OCI-LY3 (cell line): ENCODE measurements at regions not wholly inside any gene's neighbourhood (a gene's known extent, or its start where the extent isn't known, plus 50 kb on each side); places are given as distances from the start of the nearest gene placed in this dataset.

ENCODE experiments used
- H2AFZ ChIP-seq: fragments of 200-600, 300-600 bp; shearing (Covaris generic); 2 replicates; pipeline ENCODE4 v1.6.0; 2014; ENCODE audit warnings: antibody characterized with exemption, low read depth, low read length
- H3K27ac ChIP-seq: fragments of 200-600, 300-600 bp; sonication (generic); 2 replicates; pipeline ENCODE4 v1.5.1; 2014; ENCODE audit warnings: mild to moderate bottlenecking, low read length, moderate library complexity, mixed read lengths
- H3K27me3 ChIP-seq: fragments of 200-600, 300-600 bp; sonication (generic); 2 replicates; pipeline ENCODE4 v1.6.1; 2014; ENCODE audit warnings: low read depth, low read length, mixed read lengths
- H3K36me3 ChIP-seq: fragments of 200-600, 300-600 bp; sonication (generic); replicated peaks from 2 replicates; pipeline ENCODE3; 2014; ENCODE audit warnings: low read depth, low read length, mixed read lengths
- H3K4me1 ChIP-seq: fragments of 300-600, 200-600 bp; sonication (generic); 2 replicates; pipeline ENCODE4 v1.6.1; 2014; ENCODE audit warnings: low read length, mixed read lengths
- H3K4me2 ChIP-seq: fragments of 200-600, 300-600 bp; sonication (generic); 2 replicates; pipeline ENCODE4 v1.6.1; 2014; ENCODE audit warnings: low read length, mixed read lengths
- H3K4me3 ChIP-seq: fragments of 300-600, 200-600 bp; sonication (generic); 2 replicates; pipeline ENCODE4 v1.5.1; 2014; ENCODE audit warnings: antibody characterized with exemption, mild to moderate bottlenecking, low read length, moderate library complexity
- H3K79me2 ChIP-seq: fragments of 300-600, 200-600 bp; shearing (Covaris generic); 2 replicates; pipeline ENCODE4 v1.6.1; 2014; ENCODE audit warnings: mild to moderate bottlenecking, low read length, mixed read lengths
- H3K9ac ChIP-seq: fragments of 300-600, 200-600 bp; shearing (Covaris generic); 2 replicates; pipeline ENCODE4 v1.6.0; 2014; ENCODE audit warnings: mild to moderate bottlenecking, low read length, moderate library complexity
- H3K9me3 ChIP-seq: fragments of 200-600, 300-600 bp; shearing (Covaris generic); 2 replicates; pipeline ENCODE4 v1.6.1; 2014; ENCODE audit warnings: low read length, mixed read lengths; ENCODE audit not compliant: insufficient read depth
- H4K20me1 ChIP-seq: fragments of 200-600, 300-600 bp; sonication (generic); 2 replicates; pipeline ENCODE4 v1.6.1; 2016; ENCODE audit warnings: low read length, mixed read lengths; ENCODE audit not compliant: insufficient read depth
- EZH2phosphoT487 ChIP-seq: fragments of 200-600 bp; shearing (Covaris generic); IDR thresholded peaks from 2 replicates; pipeline ENCODE4 v1.6.1; 2018; ENCODE audit warnings: antibody characterized with exemption, mixed run types, low read depth
- TF ChIP-seq, protein P1 (sequence below): fragments of 200-600, 300-600 bp; sonication (generic); IDR thresholded peaks from 2 replicates; pipeline ENCODE4 v1.5.1; 2014; ENCODE audit warnings: antibody characterized with exemption, low read length, low read depth

DNA sequence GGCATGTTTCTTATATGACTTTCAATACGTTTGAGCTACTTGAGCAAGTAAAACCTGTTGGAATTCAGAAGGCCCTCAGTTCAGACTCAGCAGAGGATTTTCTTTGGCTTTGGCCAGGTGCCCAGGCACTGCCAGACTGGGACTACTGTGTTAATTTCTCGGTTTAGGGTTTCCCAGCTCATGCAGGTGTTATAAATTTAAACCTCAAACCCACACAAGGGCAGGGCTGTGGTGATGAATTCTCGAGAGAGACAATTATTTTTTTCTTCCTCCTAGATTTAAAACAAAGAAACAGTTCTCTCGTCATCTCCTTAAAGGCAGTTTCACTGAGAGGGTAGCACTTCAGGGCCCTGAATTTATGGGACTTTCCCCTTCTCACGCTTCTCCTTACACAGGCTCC, 406.0 kb upstream of the PIK3R1 start:
- no peak overlapping the region for H3K4me2 ChIP-seq

DNA sequence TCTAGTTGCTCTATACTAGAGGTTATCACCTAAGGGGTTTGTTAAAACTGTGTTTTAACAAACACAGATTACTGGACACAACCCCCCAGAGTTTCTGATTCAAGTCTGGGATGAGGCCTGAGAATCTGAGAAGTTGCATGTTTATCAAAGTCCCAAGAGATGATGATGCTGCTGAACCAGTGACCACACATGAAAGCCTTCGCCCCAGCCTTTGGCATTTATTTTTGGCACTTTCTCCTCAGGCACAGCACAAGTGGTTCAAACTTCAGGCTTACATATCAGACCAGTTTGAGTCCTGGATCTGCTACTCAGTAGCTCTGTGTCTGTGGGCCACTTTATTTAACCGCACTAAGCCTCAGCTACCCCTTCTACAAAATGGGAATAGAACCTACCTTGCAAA, 407.2 kb upstream of the PIK3R1 start:
- no peaks in the 10 kb centered on the region for H3K9me3 ChIP-seq
- H3K4me2 ChIP-seq, result no peak overlapping the region
- no peak overlapping the region for H3K4me3 ChIP-seq
- no peak overlapping the region for H2AFZ ChIP-seq
- no peaks in the 10 kb centered on the region for H3K27me3 ChIP-seq
- TF ChIP-seq EZH2phosphoT487, result no peak
- TF ChIP-seq, protein P1, sequence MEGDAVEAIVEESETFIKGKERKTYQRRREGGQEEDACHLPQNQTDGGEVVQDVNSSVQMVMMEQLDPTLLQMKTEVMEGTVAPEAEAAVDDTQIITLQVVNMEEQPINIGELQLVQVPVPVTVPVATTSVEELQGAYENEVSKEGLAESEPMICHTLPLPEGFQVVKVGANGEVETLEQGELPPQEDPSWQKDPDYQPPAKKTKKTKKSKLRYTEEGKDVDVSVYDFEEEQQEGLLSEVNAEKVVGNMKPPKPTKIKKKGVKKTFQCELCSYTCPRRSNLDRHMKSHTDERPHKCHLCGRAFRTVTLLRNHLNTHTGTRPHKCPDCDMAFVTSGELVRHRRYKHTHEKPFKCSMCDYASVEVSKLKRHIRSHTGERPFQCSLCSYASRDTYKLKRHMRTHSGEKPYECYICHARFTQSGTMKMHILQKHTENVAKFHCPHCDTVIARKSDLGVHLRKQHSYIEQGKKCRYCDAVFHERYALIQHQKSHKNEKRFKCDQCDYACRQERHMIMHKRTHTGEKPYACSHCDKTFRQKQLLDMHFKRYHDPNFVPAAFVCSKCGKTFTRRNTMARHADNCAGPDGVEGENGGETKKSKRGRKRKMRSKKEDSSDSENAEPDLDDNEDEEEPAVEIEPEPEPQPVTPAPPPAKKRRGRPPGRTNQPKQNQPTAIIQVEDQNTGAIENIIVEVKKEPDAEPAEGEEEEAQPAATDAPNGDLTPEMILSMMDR, result no peak
- no peaks in the 10 kb centered on the region for H3K79me2 ChIP-seq
- no peaks in the 10 kb centered on the region for H4K20me1 ChIP-seq
- no peaks in the 10 kb centered on the region for H3K36me3 ChIP-seq
- no peak overlapping the region for H3K27ac ChIP-seq
- no peak overlapping the region for H3K9ac ChIP-seq
- H3K4me1 ChIP-seq, result no peaks in the 10 kb centered on the region

More for the DNA sequence above, 406.0 kb upstream of the PIK3R1 start:
- Histone ChIP-seq H3K27me3 (no peaks in the 10 kb centered on the region), H3K27ac (no peak overlapping the region), H3K79me2 (no peaks in the 10 kb centered on the region), H3K4me1 (no peaks in the 10 kb centered on the region), H3K9me3 (no peaks in the 10 kb centered on the region), H3K4me3 (no peak overlapping the region), H4K20me1 (no peaks in the 10 kb centered on the region), H2AFZ (no peak overlapping the region), H3K9ac (no peak overlapping the region), H3K36me3 (no peaks in the 10 kb centered on the region)
- TF ChIP-seq EZH2phosphoT487, result no peak

DNA sequence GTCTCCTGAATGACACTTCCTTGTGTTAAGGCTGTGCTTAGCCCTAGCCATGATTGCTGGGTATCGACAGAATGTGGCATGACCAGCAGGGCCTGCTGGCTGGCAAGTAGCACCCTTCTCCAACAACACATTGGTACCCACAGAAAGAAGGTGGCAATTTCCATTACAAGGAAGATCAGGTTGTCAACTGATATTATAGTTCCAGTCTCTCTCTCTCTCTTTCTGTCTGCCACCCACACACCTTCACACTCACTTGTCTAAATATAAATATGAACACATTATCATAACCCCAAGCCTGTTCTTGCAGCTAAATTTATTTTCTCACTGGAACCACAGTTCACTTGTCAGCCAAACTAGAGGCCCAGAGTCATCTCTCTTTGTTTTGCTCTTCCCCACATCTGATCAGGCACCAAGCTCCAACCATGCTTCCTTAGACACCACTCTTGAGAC, 408.1 kb upstream of the PIK3R1 start:
- Histone ChIP-seq H3K27me3 (no peaks in the 10 kb centered on the region), H3K4me2 (no peak overlapping the region), H3K4me3 (no peak overlapping the region), H3K36me3 (no peaks in the 10 kb centered on the region), H3K9ac (no peak overlapping the region), H3K4me1 (no peaks in the 10 kb centered on the region), H3K27ac (no peak overlapping the region), H4K20me1 (no peaks in the 10 kb centered on the region), H2AFZ (no peak overlapping the region), H3K9me3 (no peaks in the 10 kb centered on the region), H3K79me2 (no peaks in the 10 kb centered on the region)
- TF ChIP-seq, protein P1, result no peak
- no peak for TF ChIP-seq EZH2phosphoT487

DNA sequence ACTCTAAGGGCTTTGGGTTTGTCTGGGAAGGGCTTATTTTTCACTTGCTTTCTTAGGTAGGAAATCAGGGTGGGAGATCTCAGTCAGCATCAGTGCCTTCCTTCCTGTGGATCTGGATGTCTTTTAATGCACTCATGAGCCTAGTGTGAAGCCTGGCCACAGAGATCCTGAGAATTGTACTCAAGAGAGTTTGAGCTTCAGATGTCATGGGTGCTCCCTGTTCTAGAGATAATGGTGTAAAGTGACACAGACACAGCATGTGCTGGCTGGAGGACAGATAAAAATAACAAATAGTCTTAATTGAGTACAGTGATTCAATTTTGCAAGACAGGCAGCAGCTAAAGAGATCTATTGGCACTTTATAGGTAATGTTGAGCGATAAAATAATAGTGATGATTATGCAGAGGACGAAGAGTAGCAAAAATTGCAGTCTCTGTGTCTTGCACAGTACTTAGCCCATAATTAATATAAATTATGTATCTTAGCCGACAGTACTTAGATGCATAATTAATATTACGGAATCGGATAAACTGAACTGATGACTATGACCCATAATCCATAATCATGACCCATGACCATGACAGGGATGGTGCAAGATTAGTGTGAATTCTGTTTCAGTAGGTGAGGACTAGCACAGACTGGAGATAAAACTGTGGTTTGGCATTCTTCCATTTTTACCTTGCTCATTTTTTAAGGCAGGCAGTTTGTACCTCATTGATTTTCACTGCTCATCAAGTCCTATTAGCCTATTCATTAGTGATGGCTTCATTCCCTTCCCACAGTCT, 408.7 kb upstream of the PIK3R1 start:
- H2AFZ ChIP-seq, result no peak overlapping the region
- H3K27me3 ChIP-seq, result no peaks in the 10 kb centered on the region
- no peak overlapping the region for H3K9ac ChIP-seq
- H3K79me2 ChIP-seq, result no peaks in the 10 kb centered on the region
- no peak overlapping the region for H3K27ac ChIP-seq
- no peaks in the 10 kb centered on the region for H3K4me1 ChIP-seq
- no peak overlapping the region for H3K4me2 ChIP-seq
- H3K9me3 ChIP-seq, result no peaks in the 10 kb centered on the region
- TF ChIP-seq, protein P1, result no peak
- TF ChIP-seq EZH2phosphoT487, result no peak
- no peaks in the 10 kb centered on the region for H3K36me3 ChIP-seq
- no peak overlapping the region for H3K4me3 ChIP-seq
- H4K20me1 ChIP-seq, result no peaks in the 10 kb centered on the region
